Amniotic epithelial cell (primary cell): ENCODE measurements at regions not wholly inside any gene's neighbourhood (a gene's known extent, or its start where the extent isn't known, plus 50 kb on each side); places are given as distances from the start of the nearest gene placed in this dataset.
"Not testable (repeated sequence)": the region's sequence is repeated elsewhere in the genome, so short reads cannot be mapped to it uniquely, and the experiment has no call there.

Experiments
- DNase-seq: peaks from one replicate; pipeline ENCODE4 v3.0.0-alpha.2; 2010; ENCODE audit warnings: low read depth

GRCh38 chr10:108601851-108602250 is 1321.5 kb downstream of the XPNPEP1 start:
- DNase-seq: no peak

GRCh38 chr10:108600511-108600910 is 1322.8 kb downstream of the XPNPEP1 start:
- not testable (repeated sequence) for DNase-seq

DNA sequence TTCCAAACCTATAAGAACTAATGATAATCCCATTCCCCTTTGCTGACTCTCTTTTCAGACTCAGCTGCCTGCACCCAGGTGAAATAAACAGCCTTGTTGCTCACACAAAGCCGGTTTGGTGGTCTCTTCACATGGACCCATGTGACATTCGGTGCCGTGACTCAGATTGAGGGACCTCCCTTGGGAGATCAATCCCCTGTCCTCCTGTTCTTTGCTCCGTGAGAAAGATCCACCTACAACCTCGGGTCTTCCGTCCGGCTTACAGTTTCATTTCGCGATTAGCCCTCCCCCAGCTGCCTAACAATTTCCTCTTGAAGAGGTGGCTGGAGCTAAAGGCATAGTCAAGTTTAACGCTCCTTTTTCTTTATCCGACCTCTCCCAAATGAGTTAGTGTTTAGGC is 1324.0 kb downstream of the XPNPEP1 start:
- not testable (repeated sequence) for DNase-seq

DNA sequence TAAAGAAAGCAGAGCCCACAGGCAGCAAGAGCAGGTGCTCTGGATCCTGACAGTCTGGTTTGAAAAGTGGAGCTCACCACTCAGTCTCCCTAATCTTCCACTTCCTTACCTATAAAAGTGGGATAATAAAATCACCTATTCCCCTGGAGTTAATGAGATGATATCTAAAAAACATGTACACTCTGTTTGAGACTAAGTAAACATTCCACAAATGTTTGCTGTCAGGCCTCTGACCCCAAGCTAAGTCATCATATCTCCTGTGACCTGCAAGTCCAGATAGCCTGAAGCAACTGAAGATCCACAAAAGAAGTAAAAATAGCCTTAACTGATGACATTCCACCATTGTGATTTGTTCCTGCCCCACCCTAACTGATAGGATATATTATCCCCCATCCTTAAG is 1324.5 kb downstream of the XPNPEP1 start:
- no peak for DNase-seq

DNA sequence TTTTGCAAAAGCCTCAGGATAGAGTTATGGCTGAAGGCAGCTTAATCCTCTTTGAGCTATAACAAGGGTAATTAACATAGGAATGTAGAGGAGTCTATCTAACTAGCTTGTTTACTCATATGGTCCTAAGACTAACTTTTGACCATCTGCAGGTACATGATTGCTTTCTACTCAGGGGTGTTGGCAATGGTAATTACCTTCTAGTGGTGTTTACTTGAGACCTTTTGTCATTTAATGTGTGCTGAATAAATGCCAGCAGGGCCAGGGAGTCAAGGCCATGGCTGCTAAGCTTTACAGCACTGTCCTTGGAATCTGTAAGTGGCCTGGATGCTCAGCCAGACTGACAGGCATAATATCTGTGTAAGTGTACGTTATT is 1325.0 kb downstream of the XPNPEP1 start:
- DNase-seq: no peak

DNA sequence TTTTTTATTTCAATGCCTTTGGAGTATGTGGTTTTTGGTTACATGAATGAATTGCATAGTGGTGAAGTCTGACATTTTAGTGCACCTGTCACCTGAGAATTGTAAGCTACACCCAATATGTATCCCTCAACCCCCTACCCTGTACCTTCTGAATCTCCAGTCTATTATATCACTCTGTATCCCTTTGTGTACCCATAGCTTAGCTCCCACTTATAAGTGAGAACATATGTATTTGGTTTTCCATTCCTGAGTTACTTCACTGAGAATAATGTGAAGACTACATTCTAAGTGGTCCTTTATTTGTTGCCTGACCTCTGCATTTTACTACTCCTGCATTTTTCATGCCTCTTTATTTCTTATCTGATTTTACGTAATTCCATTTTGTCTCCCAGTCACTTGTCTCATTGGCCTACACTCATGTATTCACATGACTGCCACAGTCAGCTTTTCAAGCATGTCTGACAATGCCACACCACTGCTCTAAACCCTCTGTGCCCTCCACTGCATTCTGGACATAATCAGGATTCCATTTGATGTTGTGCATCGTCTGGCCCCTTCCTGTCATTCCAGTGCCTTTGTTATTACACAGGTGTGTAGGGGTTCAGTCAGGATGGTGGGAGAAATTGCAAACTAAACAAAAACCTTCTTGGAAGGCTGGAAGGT is 1325.5 kb downstream of the XPNPEP1 start:
- DNase-seq: no peak

GRCh38 chr10:108597031-108597430 is 1326.3 kb downstream of the XPNPEP1 start:
- DNase-seq: peak; percentile 78

GRCh38 chr10:108592956-108593355 is 1330.4 kb downstream of the XPNPEP1 start:
- no peak for DNase-seq

DNA sequence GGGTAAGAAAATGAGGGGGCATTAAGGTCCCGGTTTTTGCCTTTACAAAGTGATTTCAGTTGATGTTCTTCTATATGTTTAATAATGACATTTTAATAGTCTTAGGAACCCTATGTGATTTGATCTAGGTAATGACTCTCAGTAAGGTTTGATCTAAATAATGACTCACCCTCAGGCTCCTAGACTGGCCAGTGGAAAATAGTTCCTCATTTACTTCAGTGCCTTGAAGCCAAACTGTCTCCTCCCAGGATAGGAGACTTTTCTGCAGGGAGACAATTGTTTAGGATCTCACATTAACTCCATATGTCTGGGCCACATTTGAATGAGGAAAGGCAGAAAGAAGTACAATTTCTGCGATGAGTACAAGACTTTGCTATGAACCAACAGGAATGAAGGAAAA is 1331.9 kb downstream of the XPNPEP1 start:
- no peak for DNase-seq

DNA sequence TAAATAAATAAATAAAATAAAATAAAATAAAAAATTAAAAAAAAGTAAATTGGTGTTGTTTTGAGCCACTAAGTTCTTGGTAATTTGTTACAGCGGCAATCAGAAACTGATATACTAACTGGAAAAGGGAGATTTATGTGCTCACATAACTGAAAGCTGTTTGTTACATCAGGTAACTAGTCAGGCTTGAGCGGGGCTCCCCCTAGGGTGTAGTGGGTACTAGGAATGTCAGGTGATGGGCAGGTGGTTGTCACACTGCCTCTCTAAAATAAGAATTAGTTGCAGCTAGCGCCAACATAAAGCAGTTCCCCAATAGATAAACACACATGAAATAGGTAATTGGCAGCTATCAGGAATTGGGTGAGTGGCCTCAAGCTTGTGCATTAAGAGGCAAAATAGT is 1336.9 kb downstream of the XPNPEP1 start:
- DNase-seq: no peak

DNA sequence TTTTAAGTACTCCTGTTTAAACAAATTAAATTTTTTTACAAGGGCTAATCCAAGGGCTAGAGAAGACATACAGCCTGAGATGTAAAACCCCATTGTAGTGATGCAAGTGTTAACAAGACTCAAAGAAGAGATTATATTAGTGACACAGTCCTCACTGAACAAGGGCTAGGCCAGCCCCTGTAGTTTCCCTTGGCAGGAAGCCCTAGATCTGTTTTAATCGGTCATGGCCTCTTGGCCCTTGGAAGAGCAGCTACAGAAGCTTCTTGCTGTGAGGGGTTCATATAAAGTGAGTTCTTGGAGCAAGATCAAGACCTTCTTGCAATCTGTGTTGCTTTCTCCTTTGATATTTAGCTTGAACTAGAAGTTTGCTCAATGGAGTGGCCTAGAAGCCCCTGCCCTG is 1339.4 kb downstream of the XPNPEP1 start:
- DNase-seq: peak; percentile 21

- DNase-seq: no peak
Measured at GRCh38 chr10:108582888-108583287, 1340.4 kb downstream of the XPNPEP1 start.

DNA sequence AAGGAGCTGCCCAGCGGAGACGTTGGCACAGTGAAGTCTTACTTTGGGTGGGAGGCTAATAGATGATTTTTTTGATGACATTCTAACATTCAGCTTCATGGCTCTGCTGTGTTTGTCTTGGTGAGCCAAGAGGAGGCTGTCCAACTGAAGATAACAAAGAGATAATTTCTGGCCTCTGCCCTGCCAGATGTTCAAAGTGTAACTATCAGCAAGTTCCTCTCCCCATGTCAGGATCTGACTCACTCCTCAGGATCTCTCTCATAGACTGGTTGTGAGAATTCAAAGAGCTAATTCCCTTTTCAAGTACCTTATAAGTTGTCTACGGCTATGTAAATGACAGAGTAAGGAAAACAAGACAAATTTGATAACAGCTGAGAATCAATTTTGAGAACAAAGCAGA is 1340.9 kb downstream of the XPNPEP1 start:
- peak; percentile 86 for DNase-seq

- DNase-seq: no peak
Measured at GRCh38 chr10:108578258-108578657, 1345.1 kb downstream of the XPNPEP1 start.

- no peak for DNase-seq
Measured at GRCh38 chr10:108574233-108574632, 1349.1 kb downstream of the XPNPEP1 start.

DNA sequence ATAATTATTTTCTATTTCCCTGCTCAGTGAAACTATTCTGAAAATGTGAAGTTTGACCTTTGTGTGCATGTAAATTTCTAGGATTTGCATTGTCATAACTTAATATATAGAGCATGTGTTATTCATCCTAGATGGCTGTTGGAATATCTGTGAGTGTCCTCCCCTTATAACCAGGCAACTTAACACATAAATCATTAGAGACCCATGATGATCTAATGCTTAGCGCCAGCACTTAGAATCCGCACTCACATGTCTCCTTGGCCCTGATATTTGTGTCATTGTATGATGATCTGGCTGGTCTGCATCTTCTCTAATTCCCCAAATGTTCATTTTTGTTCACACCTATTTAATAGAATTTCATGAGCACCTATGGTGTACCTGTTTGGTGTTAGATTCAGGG is 1354.5 kb downstream of the XPNPEP1 start:
- no peak for DNase-seq

- DNase-seq: no peak
Measured at GRCh38 chr10:108567899-108568752, 1355.2 kb downstream of the XPNPEP1 start.

DNA sequence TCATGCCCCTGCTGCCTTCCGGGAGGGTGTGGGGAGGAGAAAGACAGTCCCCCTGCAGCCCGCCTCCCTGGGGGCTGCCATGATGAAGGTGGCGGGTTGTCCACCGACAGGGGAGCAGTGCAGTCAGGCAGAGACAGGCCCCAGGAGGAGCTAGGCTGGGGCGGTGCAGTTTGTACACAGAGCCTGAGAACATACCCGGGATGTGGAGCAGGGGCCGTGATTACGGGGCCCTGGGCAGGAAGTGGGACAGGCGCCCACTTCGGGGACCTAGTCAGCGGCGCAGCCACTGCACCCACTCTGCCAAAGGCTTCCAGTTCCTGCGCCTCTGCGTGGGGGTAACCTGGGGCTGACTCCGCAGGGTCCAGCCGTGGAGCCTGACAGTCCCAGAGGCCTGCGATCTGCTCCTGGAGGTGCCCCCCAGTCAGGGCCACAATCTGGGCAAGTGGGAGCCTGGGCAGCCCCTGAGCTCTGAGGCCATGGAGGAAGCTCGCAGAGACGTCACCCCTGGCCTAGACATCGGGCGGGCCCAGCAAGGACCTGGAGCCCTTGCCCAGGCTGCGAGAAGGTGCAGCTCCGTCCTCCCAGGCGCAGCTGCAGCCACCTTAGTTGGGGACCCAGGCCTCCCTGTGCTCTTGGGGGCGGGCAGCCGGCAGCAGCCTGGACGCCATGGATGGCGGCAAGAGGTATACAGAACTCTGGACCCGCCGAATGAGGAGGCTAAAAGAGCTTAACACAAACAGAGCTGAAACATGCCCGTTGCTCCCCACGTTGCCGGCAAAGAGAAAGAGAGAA is 1356.8 kb downstream of the XPNPEP1 start:
- no peak for DNase-seq

GRCh38 chr10:108562105-108562504 is 1361.2 kb downstream of the XPNPEP1 start:
- no peak for DNase-seq

GRCh38 chr10:108561649-108562048 is 1361.7 kb downstream of the XPNPEP1 start:
- DNase-seq: no peak

DNA sequence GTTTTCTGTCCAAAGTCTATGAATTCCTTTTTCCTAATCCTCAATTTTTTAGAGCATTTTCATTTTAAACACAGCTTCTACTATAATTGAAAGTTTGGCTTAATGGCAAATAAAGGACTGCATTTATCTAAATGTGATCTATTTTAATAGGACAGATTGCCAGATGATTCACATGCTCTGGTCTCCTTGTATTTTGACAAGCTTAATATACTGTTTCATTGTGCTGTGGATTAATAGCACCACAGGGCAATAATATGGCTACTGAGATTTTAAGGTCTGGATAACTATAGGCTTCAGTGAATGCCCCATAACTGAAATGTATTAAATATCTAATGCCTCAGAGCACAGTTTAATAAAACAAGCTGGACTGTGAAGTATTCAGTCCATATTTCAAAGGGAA is 1362.8 kb downstream of the XPNPEP1 start:
- no peak for DNase-seq

DNA sequence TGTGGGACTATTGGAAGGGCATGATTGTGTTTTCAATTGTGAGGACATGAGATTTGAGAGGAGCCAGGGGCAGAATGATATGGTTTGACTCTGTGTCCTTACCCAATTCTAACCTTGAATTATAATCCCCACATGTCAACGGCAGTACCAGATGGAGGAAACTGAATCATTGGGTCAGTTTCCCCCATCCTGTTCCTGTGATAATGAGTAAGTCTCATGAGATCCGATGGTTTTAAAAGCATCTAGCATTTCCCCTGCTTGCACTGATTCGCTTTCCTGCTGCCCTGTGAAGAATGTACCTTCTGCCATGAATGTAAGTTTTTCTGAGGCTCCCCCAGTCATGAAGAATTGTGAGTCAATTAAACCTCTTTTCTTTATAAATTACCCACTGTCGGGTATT is 1367.1 kb downstream of the XPNPEP1 start:
- peak; percentile 30 for DNase-seq

DNA sequence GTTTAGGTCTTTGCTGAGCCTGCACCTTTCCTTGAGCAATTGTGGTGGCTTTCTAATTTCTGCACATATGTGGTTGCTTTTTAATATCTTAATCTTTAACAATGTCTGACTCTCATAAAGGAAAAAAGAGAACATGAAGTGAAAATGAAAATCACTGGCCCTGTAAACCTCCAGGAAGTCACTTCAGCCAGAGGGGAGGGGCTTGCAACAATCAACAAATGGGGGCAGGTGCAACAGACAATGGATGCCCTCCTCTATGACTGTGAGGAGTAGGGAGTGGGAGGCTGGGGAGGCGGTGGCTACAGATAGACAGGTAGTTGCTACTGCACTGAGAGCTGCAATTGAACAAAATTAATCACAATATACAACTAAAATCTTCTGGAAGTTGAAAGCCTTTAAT is 1377.4 kb downstream of the XPNPEP1 start:
- no peak for DNase-seq
